ELR (cell line): ENCODE measurements at regions not wholly inside any gene's neighbourhood (a gene's known extent, or its start where the extent isn't known, plus 50 kb on each side); places are given as distances from the start of the nearest gene placed in this dataset.

ENCODE experiments used
- DNase-seq: peaks from one replicate; pipeline ENCODE4 v3.0.0-alpha.2; 2015; ENCODE audit warnings: low read depth

DNA sequence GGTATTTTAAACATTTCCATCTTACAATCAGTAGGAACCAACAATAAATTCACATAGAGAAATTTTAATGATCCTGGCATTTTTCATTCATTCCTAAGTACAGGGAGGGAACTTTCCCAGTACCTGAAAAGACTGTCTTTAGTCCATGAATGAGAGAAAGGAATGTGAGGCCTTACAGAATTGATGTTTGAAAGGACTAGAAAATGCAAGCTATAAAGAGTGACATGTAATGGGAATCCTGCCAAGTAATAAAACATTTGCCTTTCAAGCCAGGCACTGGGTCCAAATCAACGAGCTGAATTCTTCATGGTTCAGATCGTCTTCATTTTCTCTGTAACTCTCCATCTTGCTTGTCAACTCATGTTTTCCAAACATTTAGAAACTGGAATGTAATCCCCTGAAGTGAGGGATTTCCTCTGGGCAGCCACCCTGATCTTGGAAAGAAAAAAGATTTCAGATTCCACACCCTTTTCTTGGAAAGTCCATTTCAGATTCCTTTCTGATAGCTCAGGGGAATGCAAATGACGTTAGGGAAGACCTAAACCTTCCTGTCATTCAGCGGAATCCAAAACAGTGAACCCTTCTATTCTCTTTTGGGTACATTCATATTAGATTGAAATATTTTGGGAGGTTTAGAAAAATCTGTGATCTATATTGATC is 315.8 kb downstream of the SH3GL2 start:
- no peak for DNase-seq

DNA sequence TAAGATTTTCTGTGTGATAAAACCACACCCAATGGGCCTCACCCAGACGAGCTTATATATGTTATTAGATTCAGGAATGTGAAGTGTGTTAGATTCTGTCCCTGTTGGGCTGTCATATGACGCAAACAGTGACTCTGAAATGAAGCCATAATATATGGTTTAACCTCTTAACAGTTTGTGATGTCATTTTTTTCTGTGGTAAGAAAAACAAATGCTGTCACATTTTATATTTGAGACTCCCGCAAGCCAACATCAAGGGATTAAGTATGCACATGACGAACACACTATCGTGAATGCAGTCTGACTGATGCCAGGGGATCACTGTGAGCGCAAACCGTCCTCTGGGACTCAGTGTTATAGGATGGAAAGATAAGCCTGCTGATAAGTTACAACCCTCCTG is 321.7 kb downstream of the SH3GL2 start:
- no peak for DNase-seq

DNA sequence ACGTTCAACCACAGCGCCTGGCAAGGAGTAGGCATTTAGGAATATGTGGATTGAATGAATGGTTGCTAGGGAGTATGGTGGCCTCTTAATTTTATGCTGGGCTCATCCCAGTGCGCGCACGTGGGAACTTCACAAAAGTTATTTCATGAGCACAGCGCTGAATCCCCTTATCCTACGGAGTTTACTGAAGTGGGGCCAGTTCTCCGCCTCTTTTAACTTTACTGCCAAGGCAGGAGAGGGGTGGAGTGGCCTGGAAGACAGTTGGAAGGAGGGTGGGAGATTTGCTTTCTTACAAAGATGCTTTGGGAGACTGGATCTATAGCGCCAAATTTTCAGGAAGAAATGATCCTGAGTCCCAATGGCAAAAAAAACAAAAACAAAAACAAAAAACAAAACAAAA is 326.5 kb downstream of the SH3GL2 start:
- no peak for DNase-seq

DNA sequence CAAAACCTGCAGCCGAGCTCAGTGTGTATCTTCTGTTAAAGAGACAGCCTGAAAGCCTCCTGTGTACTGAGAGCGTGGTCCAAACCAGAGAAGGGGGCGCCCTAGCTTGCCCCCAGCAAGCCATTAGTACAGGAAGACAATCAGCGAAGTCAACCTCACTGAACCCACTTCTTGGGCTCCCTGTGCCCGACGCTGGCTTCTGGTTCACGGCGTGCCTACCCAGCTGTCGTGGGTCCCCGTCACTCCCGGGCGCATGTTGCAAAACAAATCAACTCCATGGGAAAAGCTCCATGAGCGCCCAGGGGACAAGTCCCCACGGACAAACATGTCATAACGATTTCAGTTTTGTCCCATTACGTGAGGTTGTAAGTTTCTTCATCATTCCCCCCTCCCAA is 326.9 kb downstream of the SH3GL2 start:
- no peak for DNase-seq

DNA sequence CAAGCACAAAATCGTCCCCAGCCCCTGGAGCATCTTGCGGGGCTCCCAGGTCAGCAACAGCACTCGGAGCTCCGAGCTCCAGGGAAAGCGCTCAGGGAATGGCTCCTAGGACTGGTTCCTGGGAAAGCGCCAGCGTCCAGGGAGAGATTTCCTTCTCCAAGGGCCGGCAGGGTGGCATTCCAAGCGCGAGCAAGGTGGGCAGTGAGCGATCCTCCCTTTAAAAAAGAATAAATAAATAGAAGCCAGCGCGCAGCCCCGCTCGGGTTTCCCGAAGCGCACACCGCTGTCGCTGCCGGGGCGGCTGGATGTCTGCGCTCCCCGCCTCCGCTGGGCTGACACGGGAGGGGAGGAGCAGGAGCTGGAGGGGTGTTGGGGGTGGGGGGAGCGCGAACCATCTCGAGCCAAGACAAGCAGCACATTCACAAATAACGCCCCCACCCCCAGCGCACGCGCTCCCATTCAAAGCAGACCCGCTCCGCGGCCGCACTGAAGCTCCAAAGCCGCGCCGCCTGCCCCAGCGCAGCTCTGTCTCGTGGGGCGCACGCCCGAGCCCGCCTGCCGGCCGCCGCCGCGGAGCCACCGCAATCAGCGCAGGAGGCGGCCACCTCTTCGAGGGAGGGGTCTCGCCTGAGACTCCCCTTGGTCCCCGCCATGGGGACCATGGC is 327.4 kb downstream of the SH3GL2 start:
- DNase-seq: no peak

DNA sequence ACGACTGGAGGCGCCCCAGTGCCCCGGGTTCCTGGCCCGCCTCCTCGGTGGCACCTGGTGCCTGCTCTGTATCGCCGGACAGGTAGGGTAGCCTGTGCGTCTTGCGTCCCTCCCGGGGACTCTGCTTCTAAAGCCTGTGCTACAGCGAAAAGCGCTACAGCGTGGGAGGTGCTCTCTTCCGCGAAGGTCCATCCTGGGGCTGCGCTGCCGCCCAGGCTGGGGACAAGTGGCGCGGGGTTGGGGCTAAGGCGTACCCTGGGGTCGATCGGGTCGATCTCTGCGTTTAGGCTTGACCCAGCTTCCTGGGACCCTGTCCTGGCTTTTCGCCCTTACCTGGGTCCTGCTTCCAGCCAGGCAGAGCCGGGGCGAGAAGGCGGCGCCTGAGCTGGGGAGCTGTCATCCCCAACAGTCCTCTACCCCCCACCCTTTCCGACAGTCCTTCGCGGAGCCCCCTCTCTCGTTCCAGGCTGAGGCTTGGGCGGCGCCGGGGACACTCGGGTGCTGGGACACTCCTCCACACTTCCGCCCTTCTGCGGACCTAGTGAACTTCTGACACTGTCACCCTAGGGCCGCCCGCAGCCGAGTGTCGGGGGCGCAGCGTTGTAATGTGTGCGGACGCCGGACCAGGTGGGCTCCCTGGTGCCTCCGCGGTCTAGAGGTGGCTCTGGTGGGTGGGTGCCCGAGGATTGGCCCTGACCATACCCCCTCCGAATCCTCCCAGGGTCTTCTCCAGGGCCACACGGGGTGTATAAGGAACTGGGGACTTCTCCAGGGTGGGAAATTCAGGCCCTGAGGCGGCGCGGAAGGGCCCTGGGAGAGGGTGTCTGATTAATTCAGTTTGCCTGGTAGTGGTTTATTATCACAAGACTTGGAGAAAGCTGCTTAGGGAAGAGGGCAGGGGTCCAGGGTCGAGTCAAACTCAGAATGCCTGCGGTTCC is 328.2 kb downstream of the SH3GL2 start:
- DNase-seq: no peak

DNA sequence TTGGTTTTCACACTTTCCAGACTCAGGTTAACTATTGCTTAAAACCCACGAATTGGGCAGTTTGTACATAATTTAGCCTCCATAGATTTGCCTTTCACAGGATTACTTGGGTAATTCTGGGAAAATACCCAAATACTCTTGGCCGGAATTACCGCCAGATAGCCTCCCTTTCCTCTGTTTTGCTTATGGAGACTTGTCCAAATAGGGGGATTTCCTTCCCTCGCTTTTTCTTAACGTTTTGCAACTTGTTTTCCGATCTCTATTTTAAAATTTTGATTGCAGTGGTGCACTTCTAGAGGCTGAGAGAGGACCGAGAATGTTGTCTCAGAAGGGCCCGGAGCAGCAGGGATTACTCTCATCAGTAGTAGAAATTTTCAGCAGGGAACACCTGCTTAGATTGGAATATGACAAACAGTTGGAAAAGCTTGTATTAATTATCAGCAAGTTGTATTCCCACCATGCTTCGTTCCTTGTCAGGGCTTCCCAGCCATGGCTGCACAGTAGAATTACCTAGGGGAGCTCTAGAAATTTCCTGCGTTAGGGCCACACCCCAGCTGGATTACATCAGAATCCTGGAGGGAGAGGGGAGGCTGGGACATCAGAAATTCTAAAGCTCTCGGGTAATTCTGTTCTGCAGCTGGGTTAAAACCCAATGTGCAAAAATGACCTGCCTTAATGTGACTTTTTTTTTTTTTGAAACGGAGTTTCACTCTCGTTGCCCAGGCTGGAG is 329.1 kb downstream of the SH3GL2 start:
- no peak for DNase-seq

DNA sequence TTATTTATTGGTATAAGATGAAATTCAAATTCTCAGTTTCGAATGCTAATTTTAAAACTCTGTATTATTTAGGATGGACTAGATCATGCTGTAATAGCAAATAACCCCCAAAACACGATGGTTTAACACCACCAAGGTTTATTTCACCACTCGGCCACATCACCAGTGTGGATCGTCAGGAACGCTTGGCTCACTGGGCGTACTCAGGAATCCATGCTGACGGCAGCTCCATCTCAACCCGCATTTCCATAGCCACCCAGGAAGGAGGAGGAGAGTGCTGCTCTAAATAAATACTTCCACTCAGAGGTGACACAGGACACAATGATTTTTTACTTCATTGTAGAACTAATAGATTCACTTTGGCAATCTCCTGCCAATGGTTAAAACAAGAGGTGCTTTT is 347.4 kb downstream of the SH3GL2 start:
- DNase-seq: no peak

DNA sequence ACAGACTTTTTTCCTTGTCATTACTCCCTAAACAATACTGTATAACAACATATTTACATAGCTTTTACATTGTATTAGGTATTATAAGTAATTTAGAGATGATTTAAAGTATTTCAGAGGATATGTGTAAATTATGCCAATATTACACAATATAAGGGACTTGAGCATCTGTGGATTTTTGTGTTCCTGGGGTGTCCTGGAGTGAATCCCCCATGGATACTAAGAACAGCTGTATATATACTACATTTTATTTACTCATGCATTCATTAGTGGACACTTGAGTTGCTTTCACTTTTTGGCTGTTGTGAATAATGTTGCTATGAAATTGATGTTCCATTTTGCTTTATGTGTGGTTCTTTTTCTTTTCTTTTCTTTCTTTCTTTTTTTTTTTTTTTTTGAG is 348.8 kb downstream of the SH3GL2 start:
- no peak for DNase-seq

DNA sequence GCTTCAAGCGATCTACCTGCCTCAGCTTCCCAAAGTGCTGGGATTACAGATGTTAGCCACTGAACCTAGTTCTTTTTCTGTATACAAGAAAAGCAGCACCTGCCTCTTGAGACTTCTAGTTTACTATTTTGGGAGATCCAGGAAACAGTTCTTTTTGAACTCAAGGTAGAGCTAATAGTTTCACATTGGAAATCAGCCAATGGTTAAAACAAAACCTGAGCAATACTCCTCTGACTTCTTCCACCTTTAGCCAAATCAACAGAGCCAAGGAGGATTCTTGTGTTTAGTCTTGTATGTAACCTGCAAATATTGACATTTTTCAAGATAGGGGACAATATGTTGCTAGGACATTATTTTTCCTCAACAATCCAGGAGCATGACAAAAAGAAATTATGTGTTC is 349.4 kb downstream of the SH3GL2 start:
- DNase-seq: no peak

DNA sequence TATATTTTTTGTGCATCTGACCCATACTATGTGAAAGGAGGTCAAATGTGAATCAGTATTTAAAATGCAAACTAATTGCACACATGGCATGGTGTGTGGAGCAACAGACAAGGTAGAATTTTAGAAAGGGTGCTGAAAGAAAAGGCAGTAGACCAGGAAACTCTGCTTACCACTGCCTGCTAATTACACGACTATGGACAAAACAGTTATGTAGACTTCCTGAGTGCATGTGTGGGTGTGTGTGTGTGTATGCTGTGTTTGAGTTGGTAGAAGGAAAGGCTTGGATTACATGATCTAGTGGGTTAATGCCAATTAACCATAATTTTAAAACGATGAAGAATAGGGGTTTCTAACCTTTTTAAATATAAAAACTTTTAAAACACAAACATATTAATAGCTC is 349.9 kb downstream of the SH3GL2 start:
- DNase-seq: no peak

DNA sequence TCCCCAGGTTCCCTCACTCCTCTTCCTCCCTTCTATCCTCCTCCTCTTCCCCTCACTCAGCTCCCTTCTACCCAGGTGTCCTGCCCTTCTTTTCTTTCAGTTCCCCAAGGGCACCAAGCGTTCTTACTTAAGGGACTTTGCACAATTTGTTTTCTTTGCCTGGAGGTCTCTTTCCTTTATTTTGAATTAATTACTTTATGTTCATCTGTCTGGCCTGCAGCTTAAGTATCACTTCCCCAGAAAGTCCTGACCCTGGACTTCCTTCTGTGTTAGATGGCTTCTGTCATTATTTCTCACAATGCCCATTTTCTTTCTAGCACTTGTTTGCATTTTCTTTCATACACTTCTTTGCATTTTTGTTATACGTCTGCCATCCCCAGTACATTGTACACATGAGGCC is 350.6 kb downstream of the SH3GL2 start:
- DNase-seq: no peak

DNA sequence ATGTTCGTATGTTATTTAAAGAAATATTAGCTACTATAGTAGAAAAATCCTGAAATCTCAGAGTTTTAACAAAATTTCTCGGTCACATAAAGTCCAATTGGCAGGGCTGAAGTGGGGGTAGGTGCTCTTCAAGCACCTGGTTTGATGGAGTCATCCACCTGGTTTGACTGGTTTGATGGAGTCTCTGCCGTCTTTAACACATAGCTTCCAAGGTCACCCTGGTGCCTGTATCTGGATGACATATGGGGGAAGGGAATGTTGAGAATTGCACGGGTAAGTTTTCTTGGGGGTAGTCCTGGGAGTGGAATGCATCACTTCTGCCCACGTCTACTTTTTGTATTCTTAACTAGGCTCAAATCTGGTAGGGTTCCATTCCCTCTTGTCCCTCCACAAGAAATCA is 351.2 kb downstream of the SH3GL2 start:
- DNase-seq: no peak

DNA sequence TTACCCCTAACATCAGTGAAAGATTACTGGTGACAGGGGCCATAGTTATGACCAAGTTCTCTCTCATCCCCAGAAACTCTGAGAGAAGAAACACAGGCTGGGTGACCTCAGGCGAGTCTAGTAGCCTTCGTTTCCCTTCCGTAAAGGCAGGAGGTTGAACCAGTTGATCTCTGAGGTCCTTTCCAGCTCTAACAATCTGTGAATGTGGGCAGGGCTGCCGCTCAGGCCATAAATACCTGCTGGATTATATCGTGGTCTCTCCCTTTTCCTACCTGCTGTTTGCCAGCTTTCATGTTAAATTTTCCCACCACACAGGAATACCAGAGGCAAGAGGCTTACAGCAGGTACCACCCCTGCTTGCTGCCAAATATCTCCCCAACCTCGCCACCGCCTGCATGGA is 357.5 kb downstream of the SH3GL2 start:
- DNase-seq: no peak

DNA sequence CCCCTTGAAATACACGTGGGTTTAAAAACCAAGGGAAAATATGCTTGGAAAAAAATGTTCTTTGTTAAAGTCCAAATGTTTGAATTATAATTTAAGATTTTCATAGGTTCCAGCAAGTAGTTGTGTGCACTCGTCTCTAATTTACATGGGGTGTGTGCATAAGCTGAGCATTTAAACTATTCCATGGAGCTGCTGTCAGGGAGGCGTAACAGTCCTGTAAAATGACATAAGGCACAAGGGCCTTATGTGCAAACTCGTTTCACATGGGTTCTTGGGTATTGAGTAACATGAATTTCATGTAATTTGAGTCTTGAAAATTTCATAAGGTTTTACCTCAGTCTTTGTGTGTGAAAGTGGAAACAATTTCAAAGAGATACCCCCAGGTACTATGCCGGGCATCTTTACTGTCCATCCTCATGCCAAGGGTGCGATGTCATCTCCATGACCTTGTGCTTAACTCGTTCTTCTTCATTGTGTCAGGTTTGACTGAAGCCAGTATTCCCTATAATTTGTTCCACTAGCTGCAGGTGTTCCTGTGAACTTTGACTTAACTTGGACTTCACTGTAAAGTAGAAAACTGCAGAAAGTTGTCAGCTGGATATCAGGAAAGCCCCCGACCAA is 359.3 kb downstream of the SH3GL2 start:
- no peak for DNase-seq

DNA sequence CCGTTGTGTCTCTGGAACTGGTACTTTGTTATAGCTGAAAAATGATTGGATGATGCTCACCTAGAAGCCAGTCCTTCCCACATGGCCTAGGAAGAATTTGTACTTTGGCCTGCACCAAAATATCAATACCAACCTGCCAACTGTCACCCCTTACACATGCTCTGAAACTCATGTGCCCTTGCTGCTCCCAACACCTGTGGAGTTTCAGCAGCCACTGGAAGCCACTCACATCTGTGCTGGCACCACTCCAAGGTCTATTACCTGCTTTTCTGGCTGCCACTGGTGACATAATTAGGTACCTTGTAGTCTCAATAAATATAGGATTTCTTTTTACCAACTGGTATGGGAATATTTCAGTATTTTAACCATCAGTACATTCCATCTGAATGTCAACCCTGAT is 363.6 kb downstream of the SH3GL2 start:
- DNase-seq: no peak

DNA sequence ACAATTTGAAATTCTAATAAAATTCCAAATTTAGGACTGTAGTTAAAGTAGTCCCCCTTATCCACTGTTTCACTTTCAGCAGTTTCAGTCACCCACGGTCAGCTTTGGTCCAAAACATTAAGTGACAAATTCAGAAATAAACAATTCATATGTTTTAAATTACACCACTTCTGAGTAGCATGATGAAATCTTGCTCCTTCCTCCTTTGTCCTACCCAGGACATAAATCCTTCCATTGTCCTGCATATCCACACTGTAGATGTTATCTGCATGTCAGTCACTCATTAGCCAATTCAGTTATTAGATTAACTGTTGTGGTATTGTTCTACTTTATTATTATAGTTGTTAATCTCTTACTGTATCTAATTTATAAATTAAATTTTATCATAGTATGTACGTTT is 376.5 kb downstream of the SH3GL2 start:
- no peak for DNase-seq

DNA sequence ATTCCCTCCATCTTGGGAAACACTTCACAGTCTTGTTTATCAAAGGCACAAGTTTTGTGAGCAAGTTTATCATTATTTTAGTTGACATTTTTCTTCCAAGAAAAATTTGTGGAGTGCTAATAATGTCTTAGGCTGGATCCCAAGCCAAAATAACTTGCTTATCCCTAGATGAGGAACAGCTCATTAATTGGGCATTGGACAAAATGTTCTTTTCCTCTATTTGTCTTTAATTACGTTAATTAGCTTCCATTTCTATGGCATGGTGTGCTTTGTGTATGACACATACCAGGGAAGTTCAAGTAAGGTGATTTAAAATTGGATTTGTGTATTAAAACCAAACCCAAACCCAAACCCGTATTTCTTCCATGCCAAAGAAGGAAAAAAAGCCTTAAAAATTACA is 379.5 kb downstream of the SH3GL2 start:
- DNase-seq: no peak

DNA sequence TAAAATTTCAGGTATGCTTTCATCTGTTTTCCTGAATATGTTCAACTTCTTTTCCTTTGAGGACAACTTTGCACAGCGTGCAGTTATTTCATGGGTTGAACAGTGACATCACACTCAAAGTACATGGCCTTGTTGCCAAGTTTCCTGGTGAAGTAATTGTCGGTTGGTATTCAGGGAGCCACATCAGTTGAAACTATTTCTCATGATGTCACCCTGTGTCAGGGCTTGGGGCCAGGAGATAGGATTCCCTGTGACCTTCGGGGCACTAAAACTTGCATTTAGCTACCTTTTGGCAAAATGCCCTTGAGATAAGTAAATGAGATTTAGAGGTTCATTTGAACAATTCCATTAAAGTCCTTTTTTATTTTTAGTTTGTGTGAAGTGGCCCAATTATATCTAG is 383.9 kb downstream of the SH3GL2 start:
- DNase-seq: no peak

DNA sequence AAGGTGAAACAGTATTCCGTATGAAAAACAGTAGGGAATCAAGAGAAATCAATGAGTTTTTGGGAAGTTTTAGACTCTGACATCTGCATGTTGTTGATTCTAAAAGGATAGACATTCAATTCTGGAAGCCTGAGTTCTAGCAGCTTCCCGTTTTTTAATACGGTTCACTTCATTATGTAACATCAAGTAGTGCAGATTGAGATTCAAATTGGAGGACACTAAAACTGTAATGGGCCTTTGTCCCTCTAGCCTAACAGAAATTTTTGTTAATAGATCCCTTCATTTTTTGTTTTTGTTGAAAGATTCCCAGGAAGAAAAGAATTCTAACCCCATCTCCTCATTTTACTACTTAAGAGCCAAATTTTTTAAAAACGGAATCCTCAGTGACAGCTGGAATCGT is 384.6 kb downstream of the SH3GL2 start:
- no peak for DNase-seq

DNA sequence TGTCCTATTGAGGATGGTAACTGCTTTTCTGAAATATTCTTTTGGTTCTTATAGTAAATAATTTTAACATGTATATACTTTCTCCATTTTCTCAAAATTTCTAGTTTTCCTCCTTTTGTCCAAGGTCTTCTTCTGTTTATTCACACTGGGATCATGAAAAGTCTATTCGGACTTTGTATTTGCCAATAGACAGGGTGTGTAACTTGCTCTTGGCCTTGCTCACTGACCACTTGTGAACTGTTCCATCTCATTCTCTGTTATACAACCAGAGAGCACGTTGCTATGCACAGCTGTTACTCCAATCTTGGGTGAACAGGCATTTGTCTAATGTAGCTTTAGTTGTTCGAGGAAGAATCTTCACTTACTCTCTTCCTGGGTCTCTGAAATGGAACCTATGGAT is 388.9 kb downstream of the SH3GL2 start:
- no peak for DNase-seq

DNA sequence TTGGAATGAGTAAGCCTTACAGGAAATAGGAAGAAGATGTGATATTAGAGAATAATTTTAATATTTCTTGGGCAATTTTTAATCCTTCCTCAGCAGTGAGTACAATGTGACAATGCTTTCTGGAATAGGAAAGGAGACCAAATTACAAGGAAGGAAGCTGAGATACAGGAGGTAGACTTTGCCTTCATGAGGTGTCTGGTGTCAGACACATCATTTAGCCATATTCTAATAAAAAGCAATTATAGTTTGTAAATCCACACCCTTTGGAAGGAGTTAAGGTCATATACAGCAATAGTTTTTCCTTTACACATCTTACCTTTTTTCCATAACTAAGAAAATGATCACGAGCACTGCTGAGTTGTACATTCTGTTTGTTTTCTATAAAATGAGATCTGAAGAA is 390.4 kb downstream of the SH3GL2 start:
- DNase-seq: no peak
